ENCODE measurements at regions not wholly inside any gene's neighbourhood (a gene's known extent, or its start where the extent isn't known, plus 50 kb on each side); places are given as distances from the start of the nearest gene placed in this dataset.
"Not testable (repeated sequence)": the region's sequence is repeated elsewhere in the genome, so short reads cannot be mapped to it uniquely, and the experiment has no call there.

DNA sequence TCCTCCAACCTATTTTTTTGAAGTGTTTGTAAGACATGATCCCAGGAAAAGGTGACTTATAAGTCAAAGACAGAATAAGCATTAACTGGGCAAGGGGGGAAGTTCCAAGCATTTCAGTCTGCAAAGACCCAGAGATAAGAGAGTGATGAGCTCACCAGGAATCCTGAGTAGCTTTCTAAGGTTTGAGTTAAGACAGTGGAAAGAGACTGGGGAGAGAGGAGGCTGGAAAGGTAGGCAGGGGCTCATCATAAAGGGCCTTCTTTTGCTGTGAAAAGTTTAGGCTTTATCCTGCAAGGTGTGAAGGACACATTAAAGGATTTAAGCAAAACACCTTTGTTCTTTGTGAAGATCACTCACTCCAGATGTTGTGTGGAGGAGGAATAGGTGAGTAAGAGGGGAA lies 438.8 kb downstream of the CHL1 start:
- no peak for DNase-seq (ENCODE audit: extremely low read depth, low read depth)

DNA sequence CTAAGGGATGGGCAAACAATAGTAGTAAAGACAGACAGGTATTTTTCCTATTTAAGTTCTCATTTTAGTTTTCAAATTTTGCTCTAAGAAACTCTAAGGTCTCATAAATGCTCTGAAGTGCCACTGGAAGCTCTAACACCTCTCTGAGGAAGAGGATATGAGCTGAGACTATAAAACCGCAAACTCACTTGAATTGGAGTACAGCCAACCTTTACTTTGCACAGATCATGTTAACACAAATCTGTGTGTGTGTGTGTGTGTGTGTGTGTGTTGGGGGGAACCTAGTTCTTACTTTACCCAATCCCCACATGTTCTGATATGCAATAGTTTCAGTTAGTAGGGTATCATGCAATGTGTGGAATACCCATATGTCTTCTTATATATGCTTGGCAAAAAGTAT lies 446.8 kb downstream of the CHL1 start:
- peak; percentile 9 for DNase-seq (ENCODE audit: extremely low read depth, low read depth)

DNA sequence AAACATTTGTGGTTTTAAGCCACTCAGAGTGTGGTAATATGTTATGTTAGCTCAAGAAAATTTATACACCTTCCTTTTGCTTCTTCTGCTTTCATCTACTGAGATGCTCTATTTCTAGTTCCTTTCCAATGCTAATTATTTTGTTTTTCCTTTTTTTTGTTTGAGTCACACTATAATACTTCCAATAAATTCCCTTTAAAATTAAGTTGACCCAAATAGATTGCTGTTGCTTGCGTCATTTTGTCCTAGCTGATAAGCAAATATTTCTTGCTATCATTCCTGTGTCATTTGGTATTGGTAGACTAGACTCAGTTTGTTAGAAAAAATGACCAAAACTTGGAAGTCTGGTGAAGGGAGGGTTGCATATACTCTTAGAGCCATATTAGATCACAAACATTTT lies 437.0 kb upstream of the CNTN6 start:
- DNase-seq (ENCODE audit: extremely low read depth, low read depth) = no peak

DNA sequence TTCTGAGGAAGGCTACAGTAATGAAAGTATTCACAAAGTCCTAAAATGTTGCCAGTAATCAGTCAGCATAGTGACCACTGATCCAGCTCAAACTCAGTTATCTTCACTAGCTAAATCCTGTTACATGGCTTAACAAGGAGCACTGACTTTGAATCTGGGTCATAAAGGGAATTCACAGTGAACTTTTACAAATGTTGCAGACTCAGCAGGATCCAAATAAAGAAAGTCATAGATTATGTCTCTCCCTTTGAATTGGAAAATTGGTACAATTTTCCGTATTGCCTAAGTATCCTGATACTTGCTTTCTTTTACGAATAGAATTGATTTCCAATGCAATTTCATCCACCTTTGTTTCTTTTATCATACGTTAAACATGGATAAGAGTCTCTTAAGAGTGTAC lies 431.5 kb upstream of the CNTN6 start:
- no peak for DNase-seq (ENCODE audit: extremely low read depth, low read depth)

DNA sequence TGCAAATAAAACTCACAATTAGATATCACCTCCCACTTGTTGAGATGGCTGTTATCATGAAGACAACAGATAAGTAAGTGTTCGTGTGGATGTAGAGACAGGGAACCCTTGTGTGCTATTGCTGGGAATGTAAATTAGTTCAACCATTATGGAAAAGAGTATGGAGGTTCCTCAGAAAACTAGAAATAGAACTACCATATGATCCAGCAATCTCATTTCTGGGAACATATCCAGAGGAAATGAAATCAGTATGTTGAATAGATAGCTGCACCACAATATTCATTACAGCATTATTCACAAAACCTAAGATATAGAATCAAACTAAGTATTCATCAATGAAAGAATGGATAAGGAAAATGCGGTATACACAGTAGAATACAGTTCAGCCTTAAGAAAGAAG lies 418.7 kb upstream of the CNTN6 start:
- DNase-seq (ENCODE audit: extremely low read depth, low read depth) = no peak

DNA sequence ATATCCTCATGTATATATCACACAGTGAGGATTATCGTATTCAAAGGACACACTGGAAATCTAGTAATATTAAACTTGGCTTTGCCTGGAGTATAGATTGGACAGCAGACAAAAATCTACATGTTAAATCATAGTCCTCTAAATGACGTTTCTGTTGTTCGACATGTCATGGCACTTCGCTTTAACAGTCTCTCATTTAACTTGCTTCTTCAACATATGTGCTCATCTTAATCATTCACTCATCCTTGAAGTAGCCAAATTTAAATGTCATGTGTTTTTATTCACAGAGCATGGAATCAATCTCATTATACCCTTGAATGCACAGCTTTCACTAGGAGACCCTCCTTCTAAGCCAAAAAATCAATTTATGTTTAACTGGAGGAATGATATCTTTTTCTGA lies 417.0 kb upstream of the CNTN6 start:
- no peak for DNase-seq (ENCODE audit: extremely low read depth, low read depth)

DNA sequence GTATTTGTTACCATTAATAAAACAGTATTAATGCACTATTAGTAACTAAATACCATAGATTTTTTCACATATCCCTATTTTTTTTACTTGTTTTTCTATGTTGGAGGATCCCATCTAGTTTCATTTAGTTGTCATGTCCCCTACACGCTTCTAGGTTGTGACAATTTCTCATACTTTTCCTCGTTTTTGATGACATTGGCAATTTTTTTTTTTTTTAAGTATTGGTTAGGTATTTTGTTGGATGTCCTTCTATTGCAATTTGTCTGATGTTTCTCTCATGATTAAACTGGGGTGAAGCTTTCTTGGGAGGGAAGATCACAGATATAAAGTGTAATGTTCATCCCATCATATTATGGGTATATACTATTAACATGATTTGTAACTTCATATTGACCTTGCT lies 409.1 kb upstream of the CNTN6 start:
- DNase-seq (ENCODE audit: extremely low read depth, low read depth) = no peak

DNA sequence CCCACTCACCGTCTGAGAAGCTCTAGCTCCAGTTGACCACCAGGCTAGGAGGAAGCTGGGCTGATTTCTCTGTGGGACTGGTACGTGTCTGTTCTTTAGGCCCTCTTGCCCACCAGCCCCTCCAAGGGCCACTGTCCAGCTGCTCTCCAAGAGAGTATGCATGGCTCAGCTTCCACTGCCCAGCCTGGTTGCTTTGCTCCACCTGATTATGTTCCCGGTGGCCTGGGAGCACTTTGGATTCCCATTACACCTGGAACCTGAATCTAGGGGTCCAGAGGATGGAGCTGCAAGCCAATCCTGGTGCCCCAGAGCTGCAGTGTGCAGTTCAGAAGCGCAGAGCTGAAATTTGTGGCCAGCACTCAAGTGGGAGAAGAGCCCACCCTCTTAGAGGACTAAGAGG lies 402.1 kb upstream of the CNTN6 start:
- DNase-seq (ENCODE audit: extremely low read depth, low read depth) = no peak

DNA sequence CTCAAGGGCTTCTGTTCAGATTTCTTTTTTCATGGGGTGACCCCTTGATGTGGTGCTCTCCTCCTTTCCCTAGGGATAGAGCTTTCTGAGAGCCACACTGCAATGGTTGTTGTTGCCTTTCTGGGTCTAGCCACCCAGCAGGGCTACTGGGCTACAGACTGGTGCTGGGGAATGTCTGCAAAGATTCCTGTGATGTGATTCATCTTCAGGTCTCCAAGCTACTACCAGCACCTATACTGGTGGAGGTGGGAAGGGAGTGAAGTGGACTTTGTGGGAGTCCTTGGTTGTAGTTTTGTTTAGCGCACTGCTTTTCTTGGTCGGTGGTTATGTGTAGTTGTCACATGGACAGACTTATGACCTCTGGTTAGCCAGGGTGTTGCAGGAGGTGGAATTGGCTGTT lies 392.3 kb upstream of the CNTN6 start:
- DNase-seq (ENCODE audit: extremely low read depth, low read depth) = no peak

DNA sequence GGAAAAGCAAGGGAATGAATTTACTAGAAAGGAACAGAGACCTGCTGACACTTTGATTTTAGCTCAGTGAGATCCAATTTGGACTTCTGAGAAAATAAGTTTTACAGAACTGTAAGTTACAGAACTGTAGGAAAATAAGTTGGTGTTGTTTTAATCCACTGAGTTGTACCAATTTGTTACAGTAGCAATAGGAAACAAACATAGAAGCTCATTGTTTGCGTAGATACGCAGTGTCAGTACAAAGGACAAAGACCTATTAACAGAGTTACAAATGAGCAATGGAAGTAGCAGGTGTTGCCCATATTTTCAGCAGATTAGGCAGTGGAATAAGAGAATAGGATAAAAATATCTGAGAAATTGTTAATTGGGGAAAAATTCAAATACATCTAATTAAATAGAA lies 385.8 kb upstream of the CNTN6 start:
- DNase-seq (ENCODE audit: extremely low read depth, low read depth) = no peak

DNA sequence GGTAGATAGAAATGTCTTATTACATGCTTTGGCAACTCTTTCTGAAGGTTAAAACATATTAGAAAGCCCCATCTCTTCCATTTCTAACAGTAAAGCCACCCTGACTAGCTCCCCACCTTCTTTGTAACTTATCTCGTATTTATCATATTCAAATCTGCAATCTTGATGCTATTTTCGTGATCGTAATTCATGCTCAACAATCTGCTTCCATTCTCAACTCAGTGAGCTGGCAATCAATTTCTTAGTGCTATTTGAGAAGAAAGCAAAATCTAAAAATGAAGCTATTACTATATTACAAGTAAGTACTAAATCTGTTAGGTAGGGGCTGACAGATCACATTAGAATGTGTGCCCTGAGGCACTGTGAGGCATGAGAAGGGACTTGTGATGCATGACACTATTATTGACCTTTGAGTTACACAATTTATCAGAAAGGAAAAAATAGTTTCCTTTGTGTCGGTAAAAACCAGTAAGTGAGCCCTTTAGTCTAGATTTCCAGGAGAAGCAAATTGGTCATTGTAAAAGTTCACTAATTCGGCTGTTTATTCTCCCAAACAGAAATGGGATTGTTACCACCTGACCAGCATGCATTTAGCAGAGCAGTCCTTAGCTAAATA lies 379.7 kb upstream of the CNTN6 start:
- peak; percentile 82 for DNase-seq (ENCODE audit: extremely low read depth, low read depth)

DNA sequence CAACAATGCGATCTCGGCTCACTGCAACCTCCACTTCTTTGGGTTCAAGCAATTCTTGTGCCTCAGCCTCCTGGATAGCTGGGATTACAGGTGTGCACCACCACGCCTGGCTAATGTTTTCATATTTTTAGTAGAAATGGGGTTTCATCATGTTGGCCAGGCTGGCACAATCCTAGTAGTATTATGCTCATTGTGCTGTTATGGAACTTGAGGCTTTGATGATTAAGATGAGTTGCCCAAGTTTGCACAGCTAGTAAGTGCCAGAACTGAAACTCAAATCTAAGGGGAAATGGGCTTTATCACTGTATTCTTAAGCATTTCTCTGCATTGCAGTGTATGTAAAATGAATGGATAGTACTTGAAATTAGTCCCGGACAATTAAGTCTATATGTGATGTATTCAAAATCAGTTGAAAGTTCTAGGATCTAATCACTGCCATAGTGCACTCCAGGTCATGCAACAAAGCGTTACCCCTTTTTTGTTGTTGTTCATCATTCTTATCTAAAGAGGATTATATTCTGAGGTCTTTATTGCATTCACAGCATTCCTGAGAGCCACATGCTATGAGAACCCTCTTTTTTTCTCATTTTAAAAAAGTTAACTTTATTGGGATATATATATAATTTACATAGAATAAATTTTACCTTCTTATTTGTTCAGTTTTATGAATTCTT lies 378.7 kb upstream of the CNTN6 start:
- no peak for DNase-seq (ENCODE audit: extremely low read depth, low read depth)

DNA sequence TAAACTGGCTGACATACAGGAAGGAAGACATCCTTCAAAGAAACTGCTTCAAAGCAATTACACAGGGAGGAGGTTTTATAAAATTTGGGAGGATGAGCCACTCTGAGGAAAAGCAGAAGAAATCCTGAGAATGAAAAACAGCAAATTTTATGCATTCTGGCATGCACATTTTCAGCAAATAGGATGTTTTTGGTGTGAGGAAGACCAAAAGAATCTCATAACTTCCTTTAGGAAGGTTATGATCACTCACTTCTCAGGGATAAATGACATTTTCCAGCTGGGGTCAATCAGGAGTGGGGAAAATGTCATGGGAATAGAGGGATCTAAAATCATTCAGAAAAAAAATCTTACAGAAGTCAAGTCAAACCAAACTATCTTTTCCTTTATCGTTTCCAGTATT lies 371.7 kb upstream of the CNTN6 start:
- DNase-seq (ENCODE audit: extremely low read depth, low read depth) = no peak

DNA sequence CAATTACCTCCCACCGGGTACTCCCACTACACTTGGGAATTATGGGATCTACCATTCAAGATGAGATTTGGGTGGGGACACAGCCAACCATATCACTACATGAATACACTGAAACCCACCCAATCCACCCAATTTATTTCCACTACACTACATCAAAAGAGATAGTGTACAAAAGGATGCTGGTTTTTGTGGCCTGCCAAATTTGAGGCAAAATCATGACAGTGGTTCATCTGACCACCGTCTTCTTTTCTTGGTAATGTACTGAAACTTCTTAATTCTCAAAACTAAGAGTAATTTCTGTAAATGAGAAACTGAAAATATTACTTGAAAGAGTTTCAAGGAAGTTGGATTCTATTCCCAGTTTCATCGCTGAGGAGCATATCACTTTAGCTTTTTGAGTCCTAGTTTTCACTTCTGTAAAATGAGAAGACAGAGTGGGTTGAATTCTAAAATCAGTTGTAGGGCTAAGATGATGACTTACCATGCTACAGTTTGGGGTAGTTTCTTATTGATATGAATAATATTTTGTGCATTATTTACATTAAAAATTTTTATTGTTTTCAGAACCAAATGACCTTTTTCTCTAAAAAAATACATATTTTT lies 360.4 kb upstream of the CNTN6 start:
- DNase-seq (ENCODE audit: extremely low read depth, low read depth) = no peak

DNA sequence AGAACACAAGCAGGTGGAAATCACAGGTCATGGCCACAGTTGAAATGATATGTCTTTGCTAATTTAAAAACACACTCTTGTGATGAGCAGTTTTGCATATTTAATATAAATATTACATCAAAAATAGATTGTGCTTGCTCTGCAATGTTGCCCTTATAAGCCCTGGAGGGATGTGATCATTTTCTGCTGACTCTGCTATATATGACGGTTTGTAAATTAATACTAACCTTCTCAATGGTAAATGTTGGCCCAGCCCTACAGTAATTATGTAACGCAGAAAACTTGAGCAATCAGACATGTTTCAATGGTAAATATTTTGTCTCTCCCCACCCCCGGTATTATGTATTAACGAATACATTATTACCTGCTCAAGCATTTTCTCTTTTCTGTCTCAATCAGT lies 359.5 kb upstream of the CNTN6 start:
- DNase-seq (ENCODE audit: extremely low read depth, low read depth) = no peak

DNA sequence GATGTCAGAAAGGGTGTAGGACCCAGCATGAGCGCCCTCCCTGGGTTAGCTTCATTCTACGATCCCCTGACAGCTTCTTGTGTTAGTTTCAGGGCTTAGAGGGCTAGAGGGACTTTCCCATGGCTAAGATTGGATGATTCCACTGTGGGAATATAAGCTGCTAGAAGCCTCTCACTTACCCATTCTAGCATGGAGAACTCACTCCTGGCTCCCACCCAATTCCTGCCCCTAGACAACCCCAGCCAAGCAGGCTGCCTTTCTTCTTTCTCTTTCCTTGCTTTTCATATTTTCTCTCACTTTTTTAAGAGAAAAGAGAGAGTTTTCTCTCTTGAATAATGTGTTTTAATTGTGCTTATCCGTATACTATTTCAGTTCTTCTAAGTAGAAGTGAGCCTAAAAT lies 335.1 kb upstream of the CNTN6 start:
- no peak for DNase-seq (ENCODE audit: extremely low read depth, low read depth)

DNA sequence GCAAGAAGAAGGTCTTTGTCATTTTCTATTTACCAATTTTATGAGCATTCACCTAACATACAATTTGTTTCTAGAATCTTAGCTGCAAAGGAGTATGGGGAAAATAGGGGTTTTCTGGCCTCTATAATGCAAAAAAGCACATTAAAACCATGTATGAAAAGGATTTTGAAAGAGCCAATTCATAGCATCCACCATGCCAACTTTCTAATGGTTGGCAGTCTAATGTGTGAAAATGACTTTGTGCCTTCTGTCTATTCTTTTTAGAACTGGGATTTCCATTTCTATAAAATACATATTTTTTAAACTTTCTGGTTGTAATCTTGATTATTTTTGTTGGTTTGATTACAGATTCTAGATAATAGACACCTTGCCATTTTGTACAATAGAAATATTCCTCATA lies 333.7 kb upstream of the CNTN6 start:
- no peak for DNase-seq (ENCODE audit: extremely low read depth, low read depth)

DNA sequence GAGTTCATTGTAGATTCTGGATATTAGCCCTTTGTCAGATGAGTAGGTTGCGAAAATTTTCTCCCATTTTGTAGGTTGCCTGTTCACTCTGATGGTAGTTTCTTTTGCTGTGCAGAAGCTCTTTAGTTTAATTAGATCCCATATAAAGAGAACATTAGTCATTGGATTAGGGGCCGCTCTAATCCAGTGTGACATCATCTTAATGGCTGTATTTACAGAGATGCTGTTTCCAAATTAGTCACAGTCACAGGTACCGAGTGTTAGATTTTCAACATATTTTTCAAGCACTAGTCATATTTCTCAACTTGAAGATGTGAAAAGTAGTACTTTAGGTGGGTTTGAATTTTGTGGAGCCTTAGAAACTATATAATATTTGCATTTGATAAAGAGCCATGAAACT lies 319.4 kb upstream of the CNTN6 start:
- not testable (repeated sequence) for DNase-seq (ENCODE audit: extremely low read depth, low read depth)

DNA sequence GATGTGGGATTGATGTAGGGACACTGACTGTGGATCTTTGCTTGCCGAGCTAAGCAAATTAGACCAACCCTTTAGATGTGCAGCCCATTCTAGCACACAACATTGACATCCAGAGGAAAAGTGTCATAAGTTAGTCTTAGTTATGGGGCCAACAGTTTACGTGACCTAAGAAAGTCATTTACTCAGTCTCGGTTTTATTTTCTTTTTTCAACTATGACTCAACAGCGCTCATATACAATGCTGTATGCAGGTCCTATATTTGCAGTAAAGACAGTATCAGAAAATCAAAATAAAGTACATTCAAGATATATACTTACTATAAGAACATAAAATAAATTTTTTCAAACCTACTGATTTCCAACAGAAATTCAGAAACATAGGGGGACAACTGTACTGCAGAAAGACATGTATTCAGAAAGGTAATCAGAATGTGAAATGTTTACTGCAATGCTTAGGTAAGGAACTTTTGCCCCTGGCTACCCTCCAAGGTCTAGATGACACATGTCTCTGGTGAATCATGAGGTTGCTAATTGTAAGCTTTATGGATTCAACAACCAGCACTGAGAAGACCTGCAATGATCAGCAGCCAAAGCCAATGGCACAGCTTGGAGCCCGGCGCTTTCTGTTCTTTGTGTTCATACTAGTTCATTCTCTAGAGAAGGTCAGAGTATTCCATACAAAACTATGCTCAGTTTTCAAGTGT lies 317.5 kb upstream of the CNTN6 start:
- no peak for DNase-seq (ENCODE audit: extremely low read depth, low read depth)

DNA sequence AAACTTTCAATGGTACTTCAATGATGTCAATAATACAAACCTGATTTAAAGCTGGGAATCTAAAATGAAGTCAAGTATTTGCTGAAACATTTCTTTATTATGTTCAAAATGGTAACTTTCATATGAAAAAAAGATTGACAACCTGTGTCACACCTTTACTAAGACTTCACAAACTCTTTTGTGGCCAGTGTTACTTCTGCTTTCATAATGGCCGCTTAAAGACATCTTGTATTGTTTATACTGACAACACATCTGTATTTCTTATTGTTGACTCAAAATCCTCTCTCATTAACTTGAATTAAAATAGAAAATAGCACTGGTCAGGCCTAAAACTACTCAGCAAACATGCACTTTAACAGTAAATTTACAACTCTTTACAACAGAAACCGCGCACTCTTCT lies 312.3 kb upstream of the CNTN6 start:
- no peak for DNase-seq (ENCODE audit: extremely low read depth, low read depth)

DNA sequence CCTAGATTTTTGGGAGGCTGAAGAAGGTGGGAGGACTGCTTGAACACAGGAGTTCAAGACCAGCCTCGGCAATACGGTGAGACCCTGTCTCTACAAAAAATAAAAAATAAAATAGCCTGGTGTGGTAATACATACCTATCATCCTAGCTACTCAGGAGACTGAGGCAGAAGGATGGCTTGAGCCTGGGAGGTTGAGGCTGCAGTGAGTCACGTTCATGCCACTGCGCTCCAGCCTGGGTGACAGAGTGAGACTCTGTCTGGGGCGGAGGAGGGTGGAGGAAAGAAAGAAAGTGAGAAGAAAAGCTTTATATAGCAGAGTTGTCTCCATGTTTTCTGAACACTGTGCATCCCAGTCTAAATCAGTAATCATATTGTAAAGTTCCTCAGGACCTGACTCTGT lies 301.4 kb upstream of the CNTN6 start:
- no peak for DNase-seq (ENCODE audit: extremely low read depth, low read depth)

DNA sequence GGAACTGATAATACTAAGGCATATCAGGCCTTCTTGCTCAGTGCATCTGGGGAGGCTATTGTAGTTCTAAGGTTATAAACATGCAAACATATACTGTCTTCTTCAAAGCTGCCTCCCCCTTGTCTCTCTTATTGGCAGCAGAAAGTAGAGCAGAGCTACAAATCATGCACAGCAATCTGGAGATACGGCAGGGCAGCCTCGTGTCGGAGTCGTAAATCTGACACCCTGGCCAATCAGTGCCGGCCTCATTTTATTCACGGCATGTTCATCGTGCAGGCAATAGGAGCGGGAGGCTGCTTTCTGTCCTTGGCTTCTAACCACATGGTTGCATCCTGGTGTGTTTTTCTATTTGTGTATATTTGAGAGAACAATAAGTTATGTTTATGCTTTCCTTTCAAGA lies 300.2 kb upstream of the CNTN6 start:
- DNase-seq (ENCODE audit: extremely low read depth, low read depth) = no peak
